Adipocyte (in vitro differentiated cells): ENCODE measurements at regions not wholly inside any gene's neighbourhood (a gene's known extent, or its start where the extent isn't known, plus 50 kb on each side); places are given as distances from the start of the nearest gene placed in this dataset.

Experiments
- DNase-seq: peaks from one replicate; pipeline ENCODE4 v3.0.0-alpha.2; 2015; ENCODE audit warnings: low read depth
- H3K27me3 ChIP-seq: replicated peaks from 2 replicates; pipeline ENCODE4 v1.7.0; 2013; ENCODE audit warnings: mild to moderate bottlenecking, low read length, moderate library complexity; ENCODE audit not compliant: control insufficient read depth, insufficient read depth
- H3K36me3 ChIP-seq: 2 replicates; pipeline ENCODE4 v1.7.0; 2013; ENCODE audit warnings: low read length, mild to moderate bottlenecking, moderate library complexity; ENCODE audit not compliant: control insufficient read depth, insufficient read depth, severe bottlenecking
- H3K4me1 ChIP-seq: 2 replicates; pipeline ENCODE4 v1.7.0; 2013; ENCODE audit warnings: mild to moderate bottlenecking, low read length, moderate library complexity; ENCODE audit not compliant: control insufficient read depth, insufficient read depth
- H3K4me3 ChIP-seq: 2 replicates; pipeline ENCODE4 v1.7.0; 2013; ENCODE audit warnings: mild to moderate bottlenecking, low read length, moderate library complexity
- H3K9ac ChIP-seq: 2 replicates; pipeline ENCODE4 v1.7.0; 2013; ENCODE audit warnings: mild to moderate bottlenecking, low read length, moderate library complexity
- H3K9me3 ChIP-seq: 2 replicates; pipeline ENCODE4 v1.7.0; 2013; ENCODE audit warnings: mild to moderate bottlenecking, low read length, moderate library complexity; ENCODE audit not compliant: control insufficient read depth

DNA sequence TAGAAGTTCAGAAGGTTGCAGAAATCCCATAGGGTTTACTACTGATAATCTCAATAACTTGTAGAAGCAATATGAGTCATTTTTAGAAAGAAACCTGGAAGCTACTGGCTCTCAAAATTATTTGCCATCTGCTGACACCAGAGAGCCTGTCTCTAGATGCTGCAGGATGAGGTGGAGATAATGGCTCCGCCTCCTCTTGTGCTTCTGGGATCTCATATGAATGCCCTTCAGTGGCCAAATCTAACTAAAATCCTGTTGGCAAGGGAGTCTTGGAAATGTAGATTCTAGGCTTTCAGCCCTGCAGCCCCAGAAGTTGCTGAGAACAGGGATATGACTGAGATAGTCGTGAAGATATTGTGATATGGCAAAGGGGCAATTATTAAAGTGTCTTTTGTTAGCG, 348.1 kb downstream of the CCSER2 start:
- H3K9me3 ChIP-seq: no peaks in the 10 kb centered on the region
- H3K27me3 ChIP-seq: peaks cover 2% of the 10 kb centered on the region
- no peak overlapping the region for H3K4me3 ChIP-seq
- no peak for DNase-seq
- H3K4me1 ChIP-seq: no peaks in the 10 kb centered on the region
- no peaks in the 10 kb centered on the region for H3K36me3 ChIP-seq
- no peak overlapping the region for H3K9ac ChIP-seq

DNA sequence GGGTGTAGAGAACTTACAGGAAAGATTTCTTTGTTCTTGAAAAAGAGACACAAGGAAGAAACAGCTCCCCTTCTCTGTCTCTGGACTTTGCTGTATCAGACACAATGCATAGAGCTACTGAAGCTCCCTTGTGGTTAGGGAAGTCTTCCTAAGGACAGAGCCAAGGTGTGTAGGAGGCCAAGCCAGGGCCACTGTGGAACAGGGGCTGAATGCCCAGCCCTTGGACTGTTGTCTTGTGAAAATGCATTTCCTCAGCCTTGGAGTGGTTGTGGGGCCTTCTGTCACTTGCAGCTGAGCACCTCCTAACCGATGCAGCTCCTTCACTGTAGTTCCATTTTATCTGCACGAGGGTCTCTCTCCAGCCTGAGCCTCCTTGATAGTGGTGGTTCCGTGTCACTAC, 353.4 kb downstream of the CCSER2 start:
- Histone ChIP-seq H3K4me1 (no peaks in the 10 kb centered on the region), H3K36me3 (no peaks in the 10 kb centered on the region), H3K4me3 (no peak overlapping the region), H3K9ac (no peak overlapping the region), H3K27me3 (peaks cover 7% of the 10 kb centered on the region), H3K9me3 (no peaks in the 10 kb centered on the region)
- no peak for DNase-seq

DNA sequence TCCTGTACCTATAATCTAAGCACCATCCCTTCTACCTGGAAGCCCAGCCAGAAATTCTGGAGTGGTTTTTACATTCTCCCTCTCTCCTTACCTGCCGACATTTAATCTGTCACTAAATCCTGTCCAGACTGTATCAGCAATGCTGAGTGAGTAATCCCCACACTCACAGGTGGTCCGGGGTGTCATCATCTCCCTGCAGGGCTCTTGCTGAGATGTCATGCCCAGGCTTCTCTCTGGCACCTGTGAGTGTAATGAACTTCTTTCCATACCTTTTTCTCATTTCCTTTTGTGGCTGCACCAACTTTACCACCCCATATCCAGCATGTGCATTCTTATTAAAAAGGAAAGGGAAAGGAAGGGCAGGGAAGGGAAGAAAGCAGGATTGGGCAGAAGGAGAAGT, 355.2 kb downstream of the CCSER2 start:
- Histone ChIP-seq H3K27me3 (peaks cover 7% of the 10 kb centered on the region), H3K9ac (no peak overlapping the region), H3K4me3 (no peak overlapping the region), H3K9me3 (no peaks in the 10 kb centered on the region), H3K36me3 (no peaks in the 10 kb centered on the region), H3K4me1 (no peaks in the 10 kb centered on the region)
- DNase-seq: no peak

DNA sequence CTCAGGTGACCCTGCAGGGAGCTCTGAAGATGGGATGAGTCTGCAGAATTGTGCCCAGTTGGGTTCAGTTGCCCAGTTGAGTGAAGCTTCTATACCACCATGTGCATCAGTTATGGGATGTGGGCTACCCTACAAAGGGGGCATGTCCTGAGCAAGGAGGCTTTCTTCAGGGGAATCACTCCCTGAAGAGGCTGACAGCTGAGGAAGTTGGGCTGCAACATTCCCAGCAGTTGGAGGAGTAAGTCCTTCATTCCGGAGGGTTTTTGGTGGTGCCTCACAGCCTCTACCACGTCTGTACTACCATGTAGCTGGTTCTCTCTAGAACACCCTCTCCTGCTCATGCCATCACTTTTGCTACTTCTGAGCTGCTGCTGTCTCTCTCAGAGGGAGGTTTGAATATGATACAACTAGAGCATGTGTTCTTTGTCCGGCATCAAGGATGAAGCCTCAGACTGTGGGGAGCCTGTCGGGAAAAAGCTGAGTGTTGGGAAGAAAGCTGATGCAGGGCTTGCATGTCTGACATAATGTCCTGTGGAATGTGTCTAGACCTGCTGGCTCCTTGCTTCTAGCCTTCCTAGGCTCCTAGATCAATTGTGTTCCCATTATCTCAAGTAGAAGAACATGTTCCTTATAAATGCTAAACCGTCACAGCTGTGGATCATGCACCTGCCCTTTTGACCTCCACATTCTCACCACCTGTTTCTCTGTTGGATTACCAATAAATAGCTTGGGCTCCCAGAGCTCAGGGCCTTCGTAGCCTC, 355.8 kb downstream of the CCSER2 start:
- Histone ChIP-seq H3K4me3 (no peak overlapping the region), H3K4me1 (no peaks in the 10 kb centered on the region), H3K9ac (no peak overlapping the region), H3K36me3 (no peaks in the 10 kb centered on the region), H3K9me3 (no peaks in the 10 kb centered on the region), H3K27me3 (peaks cover 7% of the 10 kb centered on the region)
- DNase-seq: no peak

DNA sequence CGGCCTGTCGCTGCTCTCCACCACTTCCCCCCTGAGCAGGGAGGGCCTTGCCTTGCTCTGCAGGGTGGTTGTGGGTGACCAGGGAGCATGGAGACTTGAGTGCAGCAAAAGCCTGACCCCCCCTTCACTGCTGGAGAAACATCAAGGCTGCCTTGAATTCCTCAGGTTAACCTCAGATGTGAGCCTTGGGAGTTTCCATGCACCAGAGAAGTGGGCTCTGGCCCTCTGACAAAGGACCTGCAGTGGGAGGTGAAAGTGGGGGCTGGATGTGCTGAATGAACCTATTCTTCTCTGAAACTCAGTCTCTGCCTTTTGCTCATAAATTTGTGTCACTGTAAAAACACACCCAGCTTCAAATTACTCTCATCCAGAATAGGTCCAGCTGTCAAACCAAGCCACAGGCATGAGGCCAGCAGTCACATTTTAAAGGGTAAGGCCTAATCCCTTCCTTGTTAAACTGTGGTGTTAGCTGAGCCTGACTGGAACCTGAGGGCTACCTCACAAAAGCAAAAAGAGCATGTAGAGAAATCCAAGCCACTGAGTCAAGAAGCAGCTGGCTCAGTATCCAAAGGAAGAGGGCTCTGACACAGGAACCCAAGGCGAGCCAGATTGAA, 356.8 kb downstream of the CCSER2 start:
- H3K4me1 ChIP-seq: no peaks in the 10 kb centered on the region
- H3K36me3 ChIP-seq: no peaks in the 10 kb centered on the region
- no peak for DNase-seq
- no peak overlapping the region for H3K9ac ChIP-seq
- peaks cover 7% of the 10 kb centered on the region for H3K27me3 ChIP-seq
- H3K9me3 ChIP-seq: no peaks in the 10 kb centered on the region
- H3K4me3 ChIP-seq: no peak overlapping the region

DNA sequence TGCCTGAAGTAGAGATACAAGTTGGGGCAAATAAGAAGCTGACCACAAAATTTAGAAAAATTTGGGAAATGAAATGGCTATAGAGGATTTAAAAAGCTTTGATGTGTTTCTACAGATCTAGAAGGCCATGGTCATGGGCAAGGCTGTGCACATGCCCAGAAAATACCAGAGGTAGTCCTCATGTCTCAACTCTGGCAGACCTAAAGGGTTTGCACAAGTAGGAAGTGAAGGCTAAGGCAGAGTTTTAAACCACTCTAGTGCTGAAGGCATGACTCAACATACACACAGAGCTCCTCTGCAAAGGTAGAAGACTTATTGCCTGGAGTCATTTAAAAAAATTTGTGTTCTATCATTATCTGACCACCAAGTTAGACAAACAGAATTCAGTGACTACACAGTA, 364.6 kb downstream of the CCSER2 start:
- Histone ChIP-seq H3K4me3 (no peak overlapping the region), H3K27me3 (no peaks in the 10 kb centered on the region), H3K9ac (no peak overlapping the region), H3K9me3 (peaks cover 20% of the 10 kb centered on the region), H3K4me1 (no peaks in the 10 kb centered on the region), H3K36me3 (no peaks in the 10 kb centered on the region)
- DNase-seq: no peak

DNA sequence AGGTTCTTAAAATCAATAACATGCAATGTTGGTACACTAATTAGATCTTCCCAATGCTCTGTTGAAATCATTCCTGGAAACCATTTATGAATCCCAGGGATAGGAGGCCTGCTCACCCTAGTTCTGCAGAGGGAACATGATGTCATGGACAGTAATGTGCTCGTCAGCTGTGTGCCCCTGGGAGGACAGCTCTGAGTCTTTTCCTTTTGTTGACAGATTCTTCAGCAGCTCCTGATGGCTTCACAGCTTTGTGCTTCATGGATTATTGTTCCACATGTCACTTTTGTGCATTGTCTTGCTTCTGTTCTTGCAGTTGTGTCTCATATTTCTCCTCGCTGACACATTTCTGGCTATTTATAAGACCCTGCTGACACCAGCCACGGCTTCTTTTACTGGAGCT, 367.5 kb downstream of the CCSER2 start:
- Histone ChIP-seq H3K9me3 (peaks cover 20% of the 10 kb centered on the region), H3K36me3 (no peaks in the 10 kb centered on the region), H3K9ac (no peak overlapping the region), H3K4me1 (no peaks in the 10 kb centered on the region), H3K27me3 (no peaks in the 10 kb centered on the region), H3K4me3 (no peak overlapping the region)
- DNase-seq: no peak

DNA sequence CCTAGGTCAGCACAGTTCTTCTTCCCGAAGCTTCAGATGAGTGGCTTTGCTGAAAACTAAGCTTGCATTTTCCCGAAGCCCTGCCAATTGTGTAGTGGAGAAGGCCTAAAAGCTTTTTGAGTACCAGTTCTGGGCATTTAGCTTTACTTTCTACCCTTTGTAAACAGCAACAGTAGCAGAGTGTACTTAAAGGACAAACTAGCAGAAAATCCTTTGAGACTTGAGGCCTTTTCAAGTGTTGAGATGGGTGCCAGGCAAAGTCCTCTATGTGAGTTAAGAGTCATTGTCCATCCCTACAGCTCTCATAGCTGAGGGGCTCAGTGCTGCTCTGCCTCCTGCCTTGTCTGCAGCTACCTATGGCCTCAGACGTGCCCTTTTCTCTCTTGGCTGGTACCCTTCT, 368.2 kb downstream of the CCSER2 start:
- Histone ChIP-seq H3K36me3 (no peaks in the 10 kb centered on the region), H3K4me3 (no peak overlapping the region), H3K4me1 (no peaks in the 10 kb centered on the region), H3K27me3 (no peaks in the 10 kb centered on the region), H3K9me3 (peaks cover 20% of the 10 kb centered on the region), H3K9ac (no peak overlapping the region)
- DNase-seq: no peak

DNA sequence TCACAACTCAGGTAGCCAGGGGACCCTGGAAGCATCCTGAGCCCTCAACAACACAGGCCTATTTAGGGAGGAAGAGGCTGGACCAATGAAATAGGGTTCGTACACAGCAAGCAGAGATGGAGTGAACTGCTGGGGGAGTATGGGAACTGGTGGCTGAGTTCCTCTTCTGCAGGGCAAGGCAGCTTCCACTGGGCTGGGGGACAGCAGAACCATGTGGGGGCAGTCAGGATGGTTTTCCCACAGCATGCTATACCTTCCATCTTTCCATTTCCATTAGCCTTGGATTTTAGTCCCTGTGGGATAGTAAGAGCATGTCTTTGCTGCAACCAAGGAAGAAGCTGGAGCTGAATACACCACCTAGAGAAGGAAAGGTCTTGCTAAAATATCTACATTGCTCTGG, 370.6 kb downstream of the CCSER2 start:
- Histone ChIP-seq H3K9me3 (no peaks in the 10 kb centered on the region), H3K9ac (no peak overlapping the region), H3K36me3 (no peaks in the 10 kb centered on the region), H3K27me3 (no peaks in the 10 kb centered on the region), H3K4me3 (no peak overlapping the region), H3K4me1 (no peaks in the 10 kb centered on the region)
- no peak for DNase-seq

DNA sequence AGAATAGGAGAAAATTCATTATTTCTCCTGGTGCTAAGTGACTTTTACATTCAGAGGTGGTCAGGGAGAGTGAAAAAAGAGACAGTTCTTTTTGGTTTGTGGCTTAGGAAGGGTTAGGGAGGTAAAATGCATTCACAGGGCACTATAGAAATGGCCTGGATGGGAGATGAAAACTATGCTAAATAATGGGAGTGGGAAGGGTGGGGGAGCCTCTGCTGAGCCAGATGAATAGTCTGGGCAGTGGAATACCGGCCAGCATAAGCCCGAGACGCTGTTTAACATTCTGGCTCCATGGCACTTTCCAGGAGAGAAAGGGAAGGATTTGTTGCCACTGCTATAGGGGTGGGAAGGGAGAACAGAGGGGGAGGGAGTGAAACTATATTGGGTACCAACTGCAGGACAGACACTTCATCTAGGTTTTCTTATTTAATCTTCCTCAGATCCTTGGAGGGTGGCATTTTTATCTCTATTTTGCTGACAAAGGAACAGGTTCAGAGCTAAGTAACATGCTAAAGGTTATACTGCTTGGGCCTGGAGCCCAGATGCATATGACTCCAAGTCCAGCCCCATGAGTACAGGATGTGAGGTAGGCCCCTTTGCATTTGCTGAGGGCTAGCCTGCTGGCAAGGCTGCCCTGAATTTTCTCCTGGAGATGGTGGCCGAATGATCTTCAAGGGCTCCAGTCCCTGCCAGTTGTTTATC, 372.4 kb downstream of the CCSER2 start:
- Histone ChIP-seq H3K4me3 (no peak overlapping the region), H3K36me3 (no peaks in the 10 kb centered on the region), H3K4me1 (no peaks in the 10 kb centered on the region), H3K9ac (no peak overlapping the region), H3K27me3 (no peaks in the 10 kb centered on the region), H3K9me3 (no peaks in the 10 kb centered on the region)
- DNase-seq: no peak

DNA sequence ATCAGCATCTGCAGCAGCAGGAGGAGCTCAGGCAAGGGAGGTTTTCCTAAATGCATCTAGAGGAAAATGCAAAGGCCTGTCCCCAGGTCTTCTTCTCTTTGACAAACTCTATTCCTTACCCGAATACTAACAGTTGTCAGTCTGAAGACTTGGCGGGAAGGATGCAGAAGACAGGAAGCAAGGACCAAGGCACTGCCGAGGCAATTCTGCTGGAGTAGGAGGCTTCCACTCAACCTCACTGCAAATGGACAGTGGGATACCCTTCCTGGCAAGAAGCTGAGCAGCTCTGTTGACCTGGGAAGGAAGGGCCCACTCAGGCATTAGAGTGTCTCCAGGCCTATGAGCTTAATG, 373.0 kb downstream of the CCSER2 start:
- Histone ChIP-seq H3K4me1 (no peaks in the 10 kb centered on the region), H3K27me3 (no peaks in the 10 kb centered on the region), H3K9me3 (no peaks in the 10 kb centered on the region), H3K4me3 (no peak overlapping the region), H3K9ac (no peak overlapping the region), H3K36me3 (no peaks in the 10 kb centered on the region)
- no peak for DNase-seq
